ENCODE measurements at regions not wholly inside any gene's neighbourhood (a gene's known extent, or its start where the extent isn't known, plus 50 kb on each side); places are given as distances from the start of the nearest gene placed in this dataset.

DNA sequence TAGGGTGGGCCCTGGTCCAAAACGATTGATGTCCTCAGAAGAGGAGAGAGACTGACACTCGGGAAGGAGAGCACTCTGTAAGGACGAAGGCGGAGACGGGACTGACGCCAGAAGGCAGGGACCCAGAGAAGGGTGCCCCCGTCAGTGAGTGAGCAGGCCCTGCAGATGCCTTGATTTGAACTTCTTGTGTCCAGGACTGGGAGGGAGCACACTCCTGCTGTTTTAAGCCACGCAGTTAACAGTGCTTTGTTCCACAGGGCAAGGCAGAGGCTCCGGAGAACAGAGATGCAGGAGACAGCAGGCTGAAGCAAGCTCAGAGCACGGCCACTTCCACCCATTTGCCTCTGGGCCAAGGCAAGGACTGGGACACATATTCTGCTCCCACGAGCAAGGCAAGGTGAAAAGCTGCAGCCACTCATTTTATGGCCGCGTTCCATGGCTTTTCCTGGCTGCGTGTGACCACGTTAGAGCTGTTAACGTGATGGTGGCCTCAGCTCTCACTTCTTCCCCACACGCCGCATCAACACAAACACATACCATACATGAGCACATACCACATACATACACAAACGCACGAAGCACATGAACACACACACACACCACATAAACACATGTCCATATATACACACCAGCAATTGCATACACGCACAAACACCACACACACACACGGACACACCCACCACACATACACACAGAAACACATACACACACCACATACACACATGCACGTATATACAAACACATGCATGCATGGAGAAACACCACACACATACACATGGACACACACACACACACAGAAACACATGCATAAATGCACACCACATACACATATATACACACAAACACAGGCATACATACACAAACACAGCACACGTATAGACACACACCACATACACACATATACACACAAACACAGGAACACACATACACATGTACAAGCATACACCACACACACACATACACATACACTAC is 521.0 kb upstream of the MYT1L start:
- no peaks in the 10 kb centered on the region for H4K20me1 ChIP-seq (ENCODE audit: low read depth, low read length)
- H3K9me3 ChIP-seq (ENCODE audit: insufficient read depth, low read length): no peaks in the 10 kb centered on the region
- no peak for TF ChIP-seq EZH2phosphoT487 (conservative IDR thresholded peaks at IDR 0.05; ENCODE audit: low read length)
- TF ChIP-seq, protein P1, sequence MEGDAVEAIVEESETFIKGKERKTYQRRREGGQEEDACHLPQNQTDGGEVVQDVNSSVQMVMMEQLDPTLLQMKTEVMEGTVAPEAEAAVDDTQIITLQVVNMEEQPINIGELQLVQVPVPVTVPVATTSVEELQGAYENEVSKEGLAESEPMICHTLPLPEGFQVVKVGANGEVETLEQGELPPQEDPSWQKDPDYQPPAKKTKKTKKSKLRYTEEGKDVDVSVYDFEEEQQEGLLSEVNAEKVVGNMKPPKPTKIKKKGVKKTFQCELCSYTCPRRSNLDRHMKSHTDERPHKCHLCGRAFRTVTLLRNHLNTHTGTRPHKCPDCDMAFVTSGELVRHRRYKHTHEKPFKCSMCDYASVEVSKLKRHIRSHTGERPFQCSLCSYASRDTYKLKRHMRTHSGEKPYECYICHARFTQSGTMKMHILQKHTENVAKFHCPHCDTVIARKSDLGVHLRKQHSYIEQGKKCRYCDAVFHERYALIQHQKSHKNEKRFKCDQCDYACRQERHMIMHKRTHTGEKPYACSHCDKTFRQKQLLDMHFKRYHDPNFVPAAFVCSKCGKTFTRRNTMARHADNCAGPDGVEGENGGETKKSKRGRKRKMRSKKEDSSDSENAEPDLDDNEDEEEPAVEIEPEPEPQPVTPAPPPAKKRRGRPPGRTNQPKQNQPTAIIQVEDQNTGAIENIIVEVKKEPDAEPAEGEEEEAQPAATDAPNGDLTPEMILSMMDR (IDR thresholded peaks at IDR 0.05; ENCODE audit: insufficient read depth, low read length, poor library complexity, severe bottlenecking): no peak
- H3K4me3 ChIP-seq (ENCODE audit: insufficient read depth, low read length, poor library complexity, severe bottlenecking): no peak overlapping the region
- no peak overlapping the region for H3K4me2 ChIP-seq (ENCODE audit: low read depth, low read length, poor library complexity, severe bottlenecking)
- H3K36me3 ChIP-seq (ENCODE audit: low read length): no peaks in the 10 kb centered on the region
- no peaks in the 10 kb centered on the region for H3K9me2 ChIP-seq (replicated peaks; ENCODE audit: insufficient read depth, low read length)
- H3K27me3 ChIP-seq (ENCODE audit: low read length): no peaks in the 10 kb centered on the region
- H3K9ac ChIP-seq (ENCODE audit: low read length): no peak overlapping the region
- no peaks in the 10 kb centered on the region for H3F3A ChIP-seq (ENCODE audit: insufficient read depth)
- no peak overlapping the region for H2AFZ ChIP-seq (ENCODE audit: low read depth, low read length, severe bottlenecking)
- H3K27ac ChIP-seq (ENCODE audit: low read depth, low read length): no peak overlapping the region
- H3K79me2 ChIP-seq (ENCODE audit: insufficient read depth, low read length): no peaks in the 10 kb centered on the region

DNA sequence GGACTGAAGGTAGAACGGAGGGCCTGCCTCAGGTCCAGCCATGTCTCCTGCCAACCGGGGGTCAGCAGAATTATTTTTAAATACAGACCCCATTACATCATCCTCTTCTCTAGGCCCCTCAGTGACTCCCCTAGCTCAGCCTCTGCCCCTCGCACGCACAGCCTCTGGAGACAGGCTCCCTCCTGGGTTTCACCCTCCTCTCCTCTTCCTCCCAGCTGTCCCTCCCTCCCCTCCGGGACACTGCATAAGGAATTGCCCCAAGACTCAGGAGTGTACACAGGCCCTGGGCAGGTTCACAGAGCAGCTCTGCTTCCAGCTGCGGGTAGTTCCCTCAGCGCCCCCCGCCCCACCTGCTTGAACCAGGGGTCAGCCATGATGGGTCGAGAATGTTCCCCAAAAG is 520.2 kb upstream of the MYT1L start:
- H3K9me2 ChIP-seq (replicated peaks; ENCODE audit: insufficient read depth, low read length): no peaks in the 10 kb centered on the region
- H3K9ac ChIP-seq (ENCODE audit: low read length): no peak overlapping the region
- no peak overlapping the region for H2AFZ ChIP-seq (ENCODE audit: low read depth, low read length, severe bottlenecking)
- no peaks in the 10 kb centered on the region for H3K79me2 ChIP-seq (ENCODE audit: insufficient read depth, low read length)
- H3K9me3 ChIP-seq (ENCODE audit: insufficient read depth, low read length): no peaks in the 10 kb centered on the region
- no peak overlapping the region for H3K4me3 ChIP-seq (ENCODE audit: insufficient read depth, low read length, poor library complexity, severe bottlenecking)
- H3K36me3 ChIP-seq (ENCODE audit: low read length): no peaks in the 10 kb centered on the region
- H4K20me1 ChIP-seq (ENCODE audit: low read depth, low read length): no peaks in the 10 kb centered on the region
- H3F3A ChIP-seq (ENCODE audit: insufficient read depth): no peaks in the 10 kb centered on the region
- H3K4me2 ChIP-seq (ENCODE audit: low read depth, low read length, poor library complexity, severe bottlenecking): no peak overlapping the region
- no peak overlapping the region for H3K27ac ChIP-seq (ENCODE audit: low read depth, low read length)
- TF ChIP-seq EZH2phosphoT487 (conservative IDR thresholded peaks at IDR 0.05; ENCODE audit: low read length): no peak
- TF ChIP-seq, protein P1 (IDR thresholded peaks at IDR 0.05; ENCODE audit: insufficient read depth, low read length, poor library complexity, severe bottlenecking): no peak
- H3K27me3 ChIP-seq (ENCODE audit: low read length): no peaks in the 10 kb centered on the region

DNA sequence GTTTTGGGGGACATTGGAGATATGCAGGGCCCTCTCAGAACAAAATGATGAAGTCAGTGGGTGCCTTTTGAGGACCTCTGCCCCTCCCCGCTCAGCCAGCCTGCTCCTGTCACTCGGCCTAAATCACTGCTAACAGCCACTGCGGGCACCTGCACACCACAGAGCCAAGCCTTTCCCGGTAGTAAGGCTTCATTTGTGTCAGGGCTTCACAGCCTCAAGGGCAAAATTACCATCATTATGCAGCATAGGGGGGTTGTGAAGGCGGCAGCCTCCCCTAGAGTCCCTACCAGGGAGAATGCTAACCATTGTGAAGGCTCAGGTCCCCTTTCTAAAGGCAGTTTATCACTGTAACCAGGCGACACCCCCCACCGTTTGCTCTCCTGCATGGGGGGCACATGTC is 519.8 kb upstream of the MYT1L start:
- H3F3A ChIP-seq (ENCODE audit: insufficient read depth): no peaks in the 10 kb centered on the region
- no peak overlapping the region for H3K9ac ChIP-seq (ENCODE audit: low read length)
- no peak overlapping the region for H3K4me2 ChIP-seq (ENCODE audit: low read depth, low read length, poor library complexity, severe bottlenecking)
- no peak overlapping the region for H3K4me3 ChIP-seq (ENCODE audit: insufficient read depth, low read length, poor library complexity, severe bottlenecking)
- TF ChIP-seq, protein P1 (IDR thresholded peaks at IDR 0.05; ENCODE audit: insufficient read depth, low read length, poor library complexity, severe bottlenecking): no peak
- TF ChIP-seq EZH2phosphoT487 (conservative IDR thresholded peaks at IDR 0.05; ENCODE audit: low read length): no peak
- H3K9me3 ChIP-seq (ENCODE audit: insufficient read depth, low read length): no peaks in the 10 kb centered on the region
- no peaks in the 10 kb centered on the region for H3K79me2 ChIP-seq (ENCODE audit: insufficient read depth, low read length)
- H3K36me3 ChIP-seq (ENCODE audit: low read length): no peaks in the 10 kb centered on the region
- H2AFZ ChIP-seq (ENCODE audit: low read depth, low read length, severe bottlenecking): no peak overlapping the region
- H3K9me2 ChIP-seq (replicated peaks; ENCODE audit: insufficient read depth, low read length): no peaks in the 10 kb centered on the region
- H4K20me1 ChIP-seq (ENCODE audit: low read depth, low read length): no peaks in the 10 kb centered on the region
- H3K27me3 ChIP-seq (ENCODE audit: low read length): no peaks in the 10 kb centered on the region
- H3K27ac ChIP-seq (ENCODE audit: low read depth, low read length): no peak overlapping the region

Data from SU-DHL-6 (cell line).